NCI-H1694 treated with DMSO at 0.1 percent for 48 hours (cell line): ENCODE measurements at regions not wholly inside any gene's neighbourhood (a gene's known extent, or its start where the extent isn't known, plus 50 kb on each side); places are given as distances from the start of the nearest gene placed in this dataset.
"Not testable (repeated sequence)": the region's sequence is repeated elsewhere in the genome, so short reads cannot be mapped to it uniquely, and the experiment has no call there.

Source experiments
- DNase-seq: peaks from one replicate; lab custom pipeline; 2025; lab: John Stamatoyannopoulos, UW

DNA sequence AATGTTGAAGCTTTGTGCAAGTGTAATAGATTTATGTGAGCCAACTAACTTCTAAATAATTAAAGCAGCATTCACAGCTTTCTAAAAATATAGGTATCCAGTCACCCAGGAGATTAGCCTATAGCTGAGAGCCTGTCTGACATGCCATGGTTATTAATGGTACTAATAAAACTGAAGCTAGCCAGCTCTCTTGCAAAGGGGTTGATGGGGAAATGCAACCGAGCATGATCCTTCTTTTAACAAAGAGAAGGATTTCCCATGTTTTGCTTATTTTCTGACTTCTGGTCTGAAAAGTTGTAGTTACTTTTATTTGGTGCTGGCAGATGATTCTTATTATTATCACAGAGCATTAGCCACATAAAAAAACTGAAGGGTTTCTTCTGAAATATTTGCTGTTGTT, 488.7 kb upstream of the CYLC2 start:
- no peak for DNase-seq

DNA sequence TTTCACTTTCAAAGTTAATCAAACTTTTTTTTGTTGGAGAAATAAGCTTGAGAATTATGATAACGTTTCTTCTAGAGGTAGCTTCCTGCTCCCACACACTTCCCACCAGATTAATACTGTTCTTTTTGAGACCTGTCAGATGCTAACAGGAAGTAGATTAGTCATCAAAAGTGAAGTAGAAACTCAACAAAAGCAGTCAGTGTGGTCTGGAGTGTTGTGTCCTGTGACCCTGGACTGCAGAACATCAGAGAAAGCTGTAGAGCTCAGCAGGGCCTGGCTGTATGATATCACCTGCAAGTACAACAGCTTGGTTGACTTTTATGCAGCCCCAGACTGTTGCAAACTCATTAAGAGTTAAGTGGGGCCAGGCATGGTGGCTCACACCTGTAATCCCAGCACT, 495.7 kb upstream of the CYLC2 start:
- DNase-seq: no peak

DNA sequence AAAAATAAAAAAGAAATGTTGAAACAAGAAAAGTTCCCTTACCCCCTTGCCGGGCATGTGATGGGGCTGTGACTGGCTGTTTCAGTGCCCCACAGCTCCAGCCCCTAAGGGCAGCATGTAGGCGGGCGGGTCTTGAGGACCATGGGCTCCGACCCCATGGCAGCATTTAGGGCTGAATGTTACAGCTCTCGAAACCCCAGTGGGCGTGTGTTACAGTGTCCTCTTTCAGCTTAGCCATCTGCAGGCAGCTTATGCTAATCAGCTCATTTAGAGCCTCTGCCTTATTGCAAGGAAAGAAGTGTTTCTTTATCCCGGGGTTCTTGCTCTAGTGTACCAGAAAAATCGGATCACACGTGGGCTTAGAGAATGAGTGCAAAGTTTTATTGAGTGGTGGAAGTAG, 497.4 kb upstream of the CYLC2 start:
- DNase-seq: no peak

DNA sequence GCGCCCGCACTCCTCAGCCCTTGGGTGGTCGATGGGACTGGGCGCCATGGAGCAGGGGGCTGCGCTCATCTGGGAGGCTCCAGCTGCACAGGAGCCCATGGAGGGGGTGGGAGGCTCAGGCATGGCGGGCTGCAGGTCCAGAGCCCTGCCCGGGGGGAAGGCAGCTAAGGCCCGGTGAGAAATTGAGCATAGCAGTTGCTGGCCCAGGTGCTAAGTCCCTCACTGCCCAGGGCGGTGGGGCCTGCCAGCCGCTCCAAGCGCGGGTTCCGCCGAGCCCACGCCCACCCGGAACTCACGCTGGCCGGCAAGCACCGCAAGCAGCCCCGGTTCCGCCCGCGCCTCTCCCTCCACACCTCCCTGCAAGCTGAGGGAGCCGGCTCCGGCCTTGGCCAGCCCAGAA, 508.2 kb upstream of the CYLC2 start:
- not testable (repeated sequence) for DNase-seq

DNA sequence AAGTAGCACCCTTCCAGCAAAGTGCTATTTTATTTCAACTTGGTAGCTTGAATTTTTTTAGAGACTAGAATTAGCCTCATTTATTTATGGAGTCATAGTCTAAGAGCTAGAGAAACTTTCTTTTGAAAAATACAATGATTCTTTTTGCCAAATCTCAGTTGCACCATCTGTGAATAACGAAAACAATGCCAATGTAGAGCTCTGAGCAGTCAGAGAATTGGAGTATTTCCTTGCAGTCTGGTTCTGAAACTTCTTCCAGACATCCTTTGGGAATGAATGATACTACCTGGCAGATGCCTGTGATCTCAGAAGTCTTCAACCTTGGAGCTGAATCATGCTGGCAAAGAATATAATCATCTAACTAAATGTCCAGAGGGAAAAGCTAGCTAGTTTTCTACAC, 511.5 kb upstream of the CYLC2 start:
- no peak for DNase-seq

DNA sequence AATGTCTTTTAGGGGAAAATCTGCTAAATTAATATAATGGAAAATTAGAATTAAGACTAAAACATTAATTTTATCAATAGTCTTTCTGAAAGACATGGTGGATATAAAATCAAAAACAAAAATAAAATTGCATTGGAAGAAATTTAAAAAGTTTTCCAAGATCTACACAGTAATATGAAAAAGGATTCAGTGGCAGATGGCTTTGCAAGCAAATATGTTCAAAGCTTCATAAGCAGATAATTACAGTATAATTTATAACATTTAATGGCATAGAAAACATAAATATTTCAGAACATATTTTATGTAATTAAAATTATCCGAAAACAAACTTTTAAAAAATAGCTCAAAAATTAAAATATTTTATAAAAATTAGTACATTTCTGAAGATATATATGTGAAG, 512.4 kb upstream of the CYLC2 start:
- DNase-seq: no peak

DNA sequence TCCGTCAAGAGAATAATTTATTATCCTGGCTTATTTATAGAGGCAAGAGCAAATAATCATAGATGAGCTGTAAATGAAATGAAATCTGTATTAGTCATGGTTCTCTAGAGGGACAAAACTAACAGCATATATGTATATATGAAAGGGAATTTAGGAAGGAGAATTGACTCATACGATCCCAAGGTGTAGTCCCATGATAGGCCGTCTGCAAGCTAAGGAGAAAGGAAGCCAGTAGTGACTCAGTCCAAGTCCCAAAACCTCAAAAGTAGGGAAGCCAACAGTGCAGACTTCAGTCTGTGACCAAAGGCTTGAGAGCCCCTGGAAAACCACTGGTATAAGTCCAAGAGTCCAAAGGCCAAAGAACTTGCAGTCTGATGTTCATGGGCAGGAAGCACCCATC, 515.9 kb upstream of the CYLC2 start:
- no peak for DNase-seq

DNA sequence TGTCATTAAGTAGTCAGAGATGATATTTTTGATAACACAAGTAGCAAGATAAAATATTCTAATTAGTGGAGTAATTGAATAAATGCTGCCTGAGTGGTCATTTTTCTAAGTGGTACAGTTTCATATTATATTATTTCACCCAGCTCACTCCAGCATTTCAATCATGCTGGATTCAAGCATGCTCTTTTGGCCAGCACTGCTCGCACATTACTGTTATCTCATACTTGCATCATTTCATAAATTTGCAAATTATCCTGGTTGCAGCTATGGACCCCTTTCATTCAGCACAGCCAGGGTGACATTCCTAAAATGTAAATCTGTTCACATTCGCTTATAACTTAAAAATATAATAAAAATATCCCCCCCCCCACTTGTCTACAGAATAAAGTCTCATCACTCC, 520.8 kb upstream of the CYLC2 start:
- no peak for DNase-seq

DNA sequence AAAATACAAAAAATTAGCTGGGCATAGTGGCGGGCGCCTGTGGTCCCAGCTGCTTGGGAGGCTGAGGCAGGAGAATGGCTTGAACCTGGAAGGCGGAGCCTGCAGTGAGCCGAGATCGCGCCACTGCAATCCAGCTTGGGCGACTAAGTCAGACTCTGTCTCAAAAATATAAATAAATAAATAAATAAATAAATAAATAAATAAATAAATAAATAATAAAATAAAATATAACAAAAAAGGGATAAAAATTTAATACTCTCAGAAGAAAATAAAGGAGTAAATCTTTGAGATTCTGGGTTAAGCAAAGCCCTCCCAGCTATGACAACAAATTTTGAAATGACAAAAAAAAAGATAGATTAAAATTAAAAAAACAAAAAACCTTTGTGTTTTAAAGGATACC, 525.7 kb upstream of the CYLC2 start:
- not testable (repeated sequence) for DNase-seq

DNA sequence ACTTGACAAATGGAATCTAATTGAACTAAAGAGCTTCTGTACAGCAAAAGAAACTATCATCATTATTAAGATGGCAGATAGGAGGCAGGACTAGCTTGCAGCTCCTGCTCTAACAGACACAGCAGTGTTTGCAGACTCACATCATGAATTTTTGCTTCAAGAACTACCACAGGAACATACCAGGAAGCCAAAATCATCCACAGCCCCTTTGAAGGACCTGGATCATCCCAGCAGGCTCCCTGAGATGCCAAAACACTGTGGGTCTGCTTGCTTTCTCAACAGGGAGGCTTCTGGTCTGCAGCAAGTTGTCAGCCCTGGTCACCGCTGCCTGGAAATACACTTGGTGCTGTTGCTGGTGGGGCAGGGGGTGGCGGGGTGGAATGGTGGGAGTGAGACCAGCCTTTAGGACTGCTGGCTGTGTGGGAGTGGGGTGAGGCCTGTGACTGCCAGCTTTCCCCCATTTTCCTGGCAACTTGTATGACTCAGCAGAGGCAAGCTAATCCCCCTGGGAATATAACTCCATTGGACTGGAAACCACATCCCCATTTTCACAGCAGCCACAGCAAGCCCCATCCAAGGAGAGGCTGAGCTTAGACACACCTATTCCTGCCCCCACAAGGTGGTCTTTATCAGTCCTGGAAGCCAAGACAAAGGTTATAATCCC, 533.8 kb upstream of the CYLC2 start:
- no peak for DNase-seq

DNA sequence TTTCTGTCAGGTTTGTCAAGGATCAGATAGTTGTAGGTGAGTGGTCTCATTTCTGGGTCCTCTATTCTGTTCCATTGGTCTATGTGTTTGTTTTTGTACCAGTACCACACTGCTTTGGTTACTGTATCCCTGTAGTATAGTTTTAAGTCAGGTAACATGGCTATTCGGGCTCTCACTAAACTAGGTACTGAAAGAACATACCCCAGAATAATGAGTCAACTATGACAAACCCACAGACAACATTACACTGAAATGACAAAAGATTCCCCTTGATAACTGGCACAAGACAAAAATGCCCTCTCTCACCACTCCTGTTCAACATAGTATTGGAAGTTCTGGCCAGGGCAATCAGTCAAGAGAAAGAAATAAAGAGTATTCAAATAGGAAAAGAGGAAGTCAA, 535.3 kb upstream of the CYLC2 start:
- DNase-seq: no peak

DNA sequence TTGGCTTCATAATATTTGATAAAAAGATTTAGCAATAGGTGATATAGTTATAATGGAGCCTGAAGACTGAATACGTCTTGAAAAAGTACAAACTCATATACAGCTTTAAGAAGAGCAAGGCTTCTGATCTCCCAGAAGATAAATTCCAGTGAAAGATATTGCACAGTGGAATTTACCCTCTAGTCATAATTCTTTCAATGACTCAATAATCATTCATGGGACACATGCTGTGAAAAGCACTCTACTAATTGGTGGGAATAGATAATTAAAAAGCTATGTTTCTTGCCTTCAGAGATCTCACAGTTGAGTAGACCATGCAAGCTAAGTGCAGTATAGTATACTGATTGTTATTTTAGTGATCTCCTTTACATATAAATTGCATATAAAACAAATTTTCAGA, 538.6 kb upstream of the CYLC2 start:
- DNase-seq: no peak

DNA sequence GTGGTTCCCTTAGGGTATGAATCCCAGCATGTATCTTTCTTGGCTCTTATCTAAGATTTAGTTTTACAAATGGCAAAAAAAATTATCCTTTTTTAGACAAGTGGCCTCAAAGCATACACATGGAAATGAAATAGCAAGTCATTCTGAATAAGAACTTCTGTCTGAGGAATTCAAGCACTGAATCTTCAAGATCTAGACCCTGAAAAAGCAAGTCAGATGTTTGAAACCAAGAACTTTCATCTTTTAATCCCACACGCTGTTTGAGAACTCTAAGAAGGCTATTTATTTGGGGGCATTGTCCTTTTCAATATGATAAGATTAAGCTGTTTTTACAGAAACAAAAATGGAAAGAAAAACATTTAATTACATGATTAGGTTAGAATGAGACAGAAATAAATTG, 549.2 kb upstream of the CYLC2 start:
- no peak for DNase-seq

DNA sequence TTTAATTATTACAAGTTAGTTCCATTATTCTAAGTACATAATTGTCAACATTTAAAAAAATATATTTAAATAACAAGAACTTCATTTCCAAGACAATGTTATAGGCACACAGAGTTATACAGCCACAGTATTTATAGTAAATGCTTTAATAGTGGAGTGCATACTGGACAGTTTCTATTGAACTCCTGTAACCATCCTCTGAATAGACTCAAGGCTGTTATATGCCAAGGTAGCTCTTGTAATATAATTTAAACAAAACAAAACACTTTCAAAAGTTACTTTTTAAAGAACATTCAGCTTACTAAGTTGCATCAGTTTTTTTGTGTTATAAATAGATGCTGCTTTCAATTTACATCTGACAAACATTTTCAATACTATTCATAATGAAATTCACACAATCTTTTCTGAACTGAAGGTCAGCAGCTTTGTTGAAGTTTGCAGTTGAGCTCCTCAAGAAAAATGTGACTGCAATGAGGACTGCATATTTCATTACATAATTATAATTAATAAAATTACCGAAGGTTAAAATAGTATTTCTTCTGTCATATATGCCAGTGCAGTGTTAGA, 549.9 kb upstream of the CYLC2 start:
- DNase-seq: no peak

DNA sequence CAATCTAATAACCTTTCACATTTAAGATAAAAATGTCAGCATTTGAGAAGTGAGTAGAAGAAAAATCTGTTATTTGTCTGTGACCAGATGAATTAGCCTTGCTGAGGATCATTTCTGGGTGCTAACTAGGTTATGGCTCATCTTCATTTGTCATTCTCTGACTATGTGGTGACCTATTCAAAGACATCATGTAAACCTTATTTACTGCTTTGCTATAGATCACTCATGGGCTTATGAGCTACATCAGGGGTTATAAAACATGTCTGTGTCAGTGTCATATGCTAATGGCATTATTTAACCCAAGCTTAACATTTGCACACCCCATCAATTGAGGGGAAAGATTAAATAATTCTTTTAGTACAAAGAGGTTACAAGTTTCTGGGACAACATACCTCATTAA, 555.5 kb upstream of the CYLC2 start:
- DNase-seq: no peak

DNA sequence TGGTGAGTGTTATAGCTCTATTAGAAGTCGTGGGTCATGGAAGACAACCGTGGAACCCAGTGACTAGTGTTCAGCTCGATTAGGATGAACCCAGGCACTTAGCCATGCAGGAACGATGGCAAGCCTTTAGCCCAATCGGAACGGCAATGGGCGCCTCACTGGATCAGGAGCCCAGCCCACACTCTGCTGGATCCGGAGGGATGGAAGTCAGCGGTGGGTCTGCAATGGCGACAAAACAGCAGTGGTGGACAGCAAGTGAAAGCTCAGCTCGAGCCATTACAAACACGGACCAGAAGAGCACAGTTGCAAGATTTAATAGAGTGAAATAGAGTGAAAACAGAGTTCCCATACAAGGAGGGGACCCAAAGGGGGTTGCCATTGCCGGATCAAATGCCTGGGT, 558.5 kb upstream of the CYLC2 start:
- not testable (repeated sequence) for DNase-seq

DNA sequence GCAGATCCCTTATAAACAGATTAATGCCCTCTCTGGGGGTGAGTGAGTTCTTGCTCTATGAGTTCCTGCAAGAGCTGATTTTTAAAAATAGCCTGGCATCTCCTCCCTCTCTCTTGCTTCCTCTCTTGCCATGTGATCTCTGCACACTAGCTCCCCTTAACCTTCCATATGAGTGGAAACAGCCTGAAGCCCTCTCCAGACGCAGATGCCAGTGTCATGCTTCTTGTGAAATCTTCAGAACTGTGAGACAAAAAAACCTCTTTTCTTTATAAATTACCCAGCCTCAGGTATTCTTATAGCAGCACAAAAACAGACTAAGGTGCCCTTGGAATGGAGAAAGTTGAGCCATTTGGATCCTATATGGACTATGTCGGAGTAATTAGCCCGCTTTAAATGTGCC, 559.7 kb upstream of the CYLC2 start:
- DNase-seq: no peak

DNA sequence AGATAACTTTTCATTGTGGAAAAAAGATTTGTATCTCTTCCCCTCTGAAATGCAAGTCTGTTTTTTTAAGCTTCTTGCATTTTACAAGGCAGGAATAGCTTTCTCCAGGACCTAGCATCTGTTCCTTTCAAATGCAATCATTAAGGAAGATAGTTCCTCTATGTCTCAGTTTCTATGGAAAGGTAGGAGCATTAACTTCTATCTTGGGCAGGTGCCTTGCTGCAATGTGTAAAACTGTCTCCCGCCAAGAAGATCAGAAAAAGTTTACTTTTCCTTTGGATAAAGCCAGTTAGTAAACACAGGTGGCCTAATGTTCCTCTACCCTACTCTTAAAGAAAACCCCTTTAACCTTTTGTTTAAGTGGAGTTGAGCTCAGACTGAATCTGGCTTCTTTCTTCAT, 560.6 kb upstream of the CYLC2 start:
- DNase-seq: no peak

DNA sequence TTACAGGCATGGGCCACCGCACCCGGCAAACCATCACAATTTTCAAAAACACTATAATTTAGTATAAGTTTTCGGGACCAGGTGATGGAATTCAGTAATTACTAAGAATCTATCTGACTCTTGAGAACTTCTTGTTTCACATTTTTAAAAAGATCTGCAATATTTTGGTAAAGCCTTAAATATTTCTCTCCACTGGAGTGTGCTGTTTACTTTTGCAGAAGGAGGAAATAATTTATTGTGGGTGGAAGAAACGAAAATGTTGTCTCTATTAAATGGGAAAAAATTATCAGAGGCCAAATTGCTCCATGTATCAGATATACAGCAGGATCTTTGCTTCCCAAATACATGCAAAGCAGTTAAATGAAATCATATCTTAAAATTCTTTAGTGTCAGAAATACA, 566.8 kb upstream of the CYLC2 start:
- DNase-seq: no peak

DNA sequence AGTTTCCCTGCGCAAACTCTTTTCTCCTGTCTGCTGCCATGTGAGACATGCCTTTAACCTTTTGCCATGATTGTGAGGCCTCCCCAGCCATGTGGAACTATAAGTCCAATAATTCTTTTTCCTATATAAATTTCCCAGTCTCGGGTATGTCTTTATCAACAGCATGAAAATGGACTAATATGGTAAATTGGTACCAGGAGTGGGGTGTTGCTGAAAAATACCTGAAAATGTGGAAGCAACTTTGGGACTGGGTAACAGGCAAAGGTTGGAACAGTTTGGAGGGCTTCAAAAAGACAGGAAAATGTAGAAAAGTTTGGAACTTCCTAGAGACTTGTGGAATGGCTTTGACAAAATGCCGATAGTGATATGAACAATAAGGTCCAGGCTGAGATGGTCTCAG, 578.9 kb upstream of the CYLC2 start:
- DNase-seq: not testable (repeated sequence)

DNA sequence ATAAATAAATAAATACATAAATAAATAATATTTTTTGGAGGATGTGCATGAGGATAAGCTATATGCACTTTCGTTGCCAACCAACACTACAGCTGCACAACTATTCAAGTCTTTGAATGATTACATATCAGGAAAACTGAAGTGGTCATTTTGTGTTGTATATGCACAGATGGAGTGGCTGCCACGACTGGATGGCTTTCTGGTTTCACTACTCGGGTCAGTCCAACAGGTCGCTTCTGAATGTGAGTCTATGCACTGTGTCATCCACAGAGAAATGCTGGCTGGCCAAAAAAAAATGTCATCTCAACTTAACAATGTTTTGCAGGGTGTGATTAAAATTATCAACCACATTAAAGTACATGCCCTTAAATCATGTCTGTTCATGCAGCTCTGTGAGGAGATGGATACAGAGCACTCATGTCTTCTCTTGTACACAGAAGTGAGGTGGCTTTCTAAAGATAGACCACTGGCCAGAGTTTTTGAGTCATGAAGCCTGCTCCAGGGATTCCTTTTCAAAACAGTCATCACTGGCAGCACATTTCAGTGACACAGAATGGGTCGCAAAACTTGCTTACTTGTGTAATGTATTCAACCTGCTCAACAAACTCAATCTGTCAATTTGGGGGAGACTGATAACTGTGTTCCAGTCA, 589.8 kb upstream of the CYLC2 start:
- DNase-seq: no peak

DNA sequence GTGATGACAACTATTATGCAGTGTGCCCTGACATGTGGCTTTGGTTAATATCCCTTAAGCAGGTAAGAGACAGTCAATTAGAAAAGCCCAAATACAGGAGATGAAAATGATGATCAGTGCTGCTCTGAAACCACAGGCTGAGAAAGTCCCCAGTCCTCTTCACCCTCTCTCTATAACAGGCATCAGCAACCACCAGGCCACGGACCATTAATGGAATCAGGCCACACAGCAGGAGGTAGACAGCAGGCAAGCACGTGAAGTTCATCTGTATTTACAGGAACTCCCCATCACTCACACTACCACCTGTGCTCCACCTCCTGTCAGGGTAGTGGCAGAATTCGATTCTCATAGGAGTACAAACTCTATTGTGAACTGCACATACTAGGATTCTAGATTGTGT, 591.6 kb upstream of the CYLC2 start:
- DNase-seq: no peak

DNA sequence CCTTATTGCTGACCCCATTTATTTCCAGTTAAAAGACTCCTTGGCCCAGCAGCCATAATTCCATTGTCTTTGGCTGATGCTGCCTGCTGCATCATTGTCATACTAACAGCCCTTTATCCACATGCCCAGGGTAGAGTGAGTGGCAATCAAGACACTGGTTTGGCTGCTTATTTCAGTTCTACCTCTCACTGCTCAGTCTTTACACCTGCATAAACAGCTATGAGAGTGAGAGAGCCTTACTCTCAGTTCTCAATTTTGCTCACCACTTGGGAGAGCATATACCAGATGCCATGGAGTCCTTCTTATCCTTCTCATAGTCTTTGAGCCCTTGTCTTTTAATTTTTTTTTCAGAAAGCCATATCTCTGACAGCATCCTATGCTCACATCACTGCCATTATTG, 596.9 kb upstream of the CYLC2 start:
- DNase-seq: no peak

DNA sequence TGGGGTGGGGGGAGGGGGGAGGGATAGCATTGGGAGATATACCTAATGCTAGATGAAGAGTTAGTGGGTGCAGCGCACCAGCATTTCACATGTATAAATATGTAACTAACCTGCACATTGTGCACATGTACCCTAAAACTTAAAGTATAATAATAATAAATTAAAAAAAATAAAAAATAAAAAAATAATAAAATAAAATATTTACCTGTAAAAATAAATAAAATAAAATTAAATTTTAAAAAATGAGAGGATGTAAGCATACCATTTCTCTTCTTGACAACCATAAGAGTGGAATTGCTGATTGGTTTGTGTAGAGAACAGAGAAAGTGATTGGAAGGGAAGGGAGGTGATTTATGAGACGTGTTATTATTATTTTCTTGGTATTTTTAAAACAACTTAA, 609.5 kb upstream of the CYLC2 start:
- DNase-seq: not testable (repeated sequence)
